IMR-90 (cell line): ENCODE measurements at regions not wholly inside any gene's neighbourhood (a gene's known extent, or its start where the extent isn't known, plus 50 kb on each side); places are given as distances from the start of the nearest gene placed in this dataset.

Experiments
- CEBPB ChIP-seq: IDR thresholded peaks from 2 replicates; pipeline ENCODE4 v1.6.1; 2012; ENCODE audit warnings: low read depth, low read length, improper control_type of control experiment
- CTCF ChIP-seq: conservative IDR thresholded peaks from 2 replicates; pipeline ENCODE4 v1.5.1; 2012; ENCODE audit warnings: mild to moderate bottlenecking, low read depth, low read length, improper control_type of control experiment
- MAFK ChIP-seq: IDR thresholded peaks from 2 replicates; pipeline ENCODE4 v1.6.1; 2012; ENCODE audit warnings: low read depth, low read length, improper control_type of control experiment
- MAZ ChIP-seq: IDR thresholded peaks from 2 replicates; pipeline ENCODE4 v1.6.1; 2012; ENCODE audit warnings: low read depth, mild to moderate bottlenecking, low read length, improper control_type of control experiment, moderate library complexity, borderline replicate concordance
- MXI1 ChIP-seq: IDR thresholded peaks from 2 replicates; pipeline ENCODE4 v1.6.1; 2012; ENCODE audit warnings: low read depth, mild to moderate bottlenecking, low read length, moderate library complexity, borderline replicate concordance
- POLR2A ChIP-seq: IDR thresholded peaks from 2 replicates; pipeline ENCODE4 v1.6.1; 2012; ENCODE audit warnings: mild to moderate bottlenecking, low read depth, low read length
- RAD21 ChIP-seq: IDR thresholded peaks from 2 replicates; pipeline ENCODE4 v1.6.1; 2012; ENCODE audit warnings: low read length, improper control_type of control experiment
- RCOR1 ChIP-seq: IDR thresholded peaks from 2 replicates; pipeline ENCODE4 v1.6.1; 2012; ENCODE audit warnings: mild to moderate bottlenecking, low read length, improper control_type of control experiment; ENCODE audit not compliant: insufficient replicate concordance
- RFX5 ChIP-seq: IDR thresholded peaks from 2 replicates; pipeline ENCODE4 v1.8.0; 2012; ENCODE audit warnings: low read depth, mild to moderate bottlenecking, low read length, moderate library complexity
- SMC3 ChIP-seq: fragments of 150-350 bp; IDR thresholded peaks from 2 replicates; pipeline ENCODE4 v1.6.1; 2016; ENCODE audit warnings: low read depth, mild to moderate bottlenecking, antibody characterized with exemption, low read length, moderate library complexity
- USF2 ChIP-seq: fragments of 150-350 bp; IDR thresholded peaks from 2 replicates; pipeline ENCODE4 v1.6.1; 2017; ENCODE audit warnings: mild to moderate bottlenecking, antibody characterized with exemption, low read length, low read depth

- TF ChIP-seq CTCF, result no peak
- TF ChIP-seq MAFK, result no peak
- TF ChIP-seq CEBPB, result no peak
- no peak for TF ChIP-seq MAZ
- TF ChIP-seq POLR2A, result no peak
- TF ChIP-seq RFX5, result no peak
- TF ChIP-seq RAD21, result no peak
- no peak for TF ChIP-seq SMC3
- no peak for TF ChIP-seq RCOR1
- TF ChIP-seq USF2, result no peak
- TF ChIP-seq MXI1, result no peak
These were observed 428.9 kb upstream of the ADGRL2 start for GRCh38 chr1:81371864-81372263.
